GM12891 (cell line): ENCODE measurements at regions not wholly inside any gene's neighbourhood (a gene's known extent, or its start where the extent isn't known, plus 50 kb on each side); places are given as distances from the start of the nearest gene placed in this dataset.

ENCODE experiments used
- POLR2A ChIP-seq: IDR thresholded peaks from 2 replicates; pipeline ENCODE4 v1.6.1; 2011; ENCODE audit warnings: low read depth, low read length, control low read depth
- TAF1 ChIP-seq: IDR thresholded peaks from 2 replicates; pipeline ENCODE4 v1.6.1; 2011; ENCODE audit warnings: low read depth, low read length, control low read depth

DNA sequence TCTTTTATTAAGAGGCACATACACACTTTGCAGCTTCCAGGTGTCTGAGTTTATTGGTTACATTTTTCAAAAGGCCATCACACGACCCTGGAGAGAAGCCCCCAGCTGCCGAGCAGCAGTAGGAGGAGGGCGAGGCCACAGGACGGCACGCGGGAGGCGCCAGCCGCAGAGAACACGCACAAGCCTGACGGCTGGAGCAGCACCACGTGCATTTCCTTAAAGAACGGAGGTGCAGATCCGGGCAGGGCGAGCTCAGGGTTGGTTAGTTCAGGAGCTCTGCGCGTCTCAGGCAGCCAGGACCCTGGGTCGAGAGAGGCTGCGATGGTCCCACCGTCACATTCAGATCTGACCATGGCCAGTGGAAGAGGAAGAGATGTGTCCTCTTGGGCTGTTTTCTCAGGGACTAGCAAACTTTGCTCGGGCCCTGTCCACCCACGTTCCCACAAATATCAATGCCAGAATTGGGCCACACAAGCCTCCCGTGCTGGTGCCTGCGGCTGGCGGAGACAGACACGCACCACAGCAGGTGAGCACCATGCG is 121.4 kb upstream of the AFDN start:
- TF ChIP-seq POLR2A = no peak
- no peak for TF ChIP-seq TAF1
